WTC11 (cell line): ENCODE measurements at regions not wholly inside any gene's neighbourhood (a gene's known extent, or its start where the extent isn't known, plus 50 kb on each side); places are given as distances from the start of the nearest gene placed in this dataset.

Source experiments
- CBFB ChIP-seq: sonication (generic); formaldehyde crosslinking; IDR thresholded peaks from 2 replicates; pipeline ENCODE4 v1.8.1; 2022; ENCODE audit warnings: mild to moderate bottlenecking, low read depth, missing genetic modification reagents
- JUN ChIP-seq: sonication (generic); formaldehyde crosslinking; IDR thresholded peaks from 2 replicates; pipeline ENCODE4 v1.8.0; 2023; ENCODE audit warnings: mild to moderate bottlenecking, missing genetic modification reagents
- NFATC4 ChIP-seq: fragments of 250-450 bp; sonication (Bioruptor Pico); IDR thresholded peaks from 2 replicates; pipeline ENCODE4 v1.9.0; 2021; ENCODE audit warnings: mild to moderate bottlenecking
- NFE2L1 ChIP-seq: sonication (generic); formaldehyde crosslinking; IDR thresholded peaks from 2 replicates; pipeline ENCODE4 v1.8.1; 2023; ENCODE audit warnings: missing genetic modification reagents
- SP1 ChIP-seq: sonication (generic); formaldehyde crosslinking; conservative IDR thresholded peaks from 2 replicates; pipeline ENCODE4 v1.8.1; 2022; ENCODE audit warnings: missing genetic modification reagents
- ZBTB21 ChIP-seq: sonication (generic); formaldehyde crosslinking; IDR thresholded peaks from 2 replicates; pipeline ENCODE4 v1.8.1; 2023; ENCODE audit warnings: mild to moderate bottlenecking, missing genetic modification reagents, borderline replicate concordance
- ZNF281 ChIP-seq: sonication (generic); formaldehyde crosslinking; IDR thresholded peaks from 2 replicates; pipeline ENCODE4 v1.8.0; 2023; ENCODE audit warnings: mild to moderate bottlenecking, missing genetic modification reagents
- ZNF416 ChIP-seq: fragments of 250-450 bp; sonication (Bioruptor Pico); IDR thresholded peaks from 2 replicates; pipeline ENCODE4 v1.9.0; 2021; ENCODE audit warnings: mild to moderate bottlenecking, inconsistent platforms
- TF ChIP-seq, protein P1 (sequence below): fragments of 200-600 bp; IDR thresholded peaks from 2 replicates; pipeline ENCODE4 v1.8.0; 2022; ENCODE audit warnings: antibody characterized with exemption
- TF ChIP-seq, protein P2 (sequence below): sonication (generic); formaldehyde crosslinking; IDR thresholded peaks from 2 replicates; pipeline ENCODE4 v1.8.1; 2023; ENCODE audit warnings: mild to moderate bottlenecking, missing genetic modification reagents
- TF ChIP-seq, protein P3 (sequence below): sonication (generic); formaldehyde crosslinking; IDR thresholded peaks from 2 replicates; pipeline ENCODE4 v1.8.0; 2022; ENCODE audit warnings: mild to moderate bottlenecking, missing genetic modification reagents

DNA sequence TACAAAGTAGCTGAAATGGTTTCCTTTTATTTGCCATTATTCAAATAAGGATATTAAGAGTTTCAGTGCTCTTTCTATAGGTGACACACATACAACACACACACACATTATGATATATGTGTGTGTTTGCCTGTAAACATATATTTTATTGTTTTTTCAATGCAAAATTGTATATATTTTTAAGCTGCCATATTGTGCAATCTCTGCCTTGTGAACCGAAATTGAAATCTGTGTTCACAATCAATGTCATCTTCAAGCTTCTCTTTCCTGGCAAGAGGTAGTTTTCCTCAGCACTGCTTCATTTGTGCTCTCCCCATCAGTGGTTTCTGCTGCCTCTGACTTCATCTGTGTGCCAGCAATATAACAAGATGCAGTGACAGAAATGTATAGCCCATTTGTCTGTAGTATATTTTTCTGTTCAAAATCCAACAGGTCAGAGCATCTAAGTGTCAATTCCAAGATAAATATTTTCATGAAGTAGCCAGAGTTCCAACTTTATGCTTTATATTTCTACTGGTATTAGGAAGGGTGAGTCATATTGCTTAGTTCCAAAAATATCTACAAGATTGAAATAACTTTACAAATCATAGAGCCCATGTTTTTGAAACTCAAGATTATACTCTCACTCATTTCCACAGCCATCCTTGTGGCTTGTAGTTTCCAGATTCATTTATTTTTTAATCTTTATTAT, 1704.8 kb upstream of the CDH9 start:
- TF ChIP-seq, protein P1, sequence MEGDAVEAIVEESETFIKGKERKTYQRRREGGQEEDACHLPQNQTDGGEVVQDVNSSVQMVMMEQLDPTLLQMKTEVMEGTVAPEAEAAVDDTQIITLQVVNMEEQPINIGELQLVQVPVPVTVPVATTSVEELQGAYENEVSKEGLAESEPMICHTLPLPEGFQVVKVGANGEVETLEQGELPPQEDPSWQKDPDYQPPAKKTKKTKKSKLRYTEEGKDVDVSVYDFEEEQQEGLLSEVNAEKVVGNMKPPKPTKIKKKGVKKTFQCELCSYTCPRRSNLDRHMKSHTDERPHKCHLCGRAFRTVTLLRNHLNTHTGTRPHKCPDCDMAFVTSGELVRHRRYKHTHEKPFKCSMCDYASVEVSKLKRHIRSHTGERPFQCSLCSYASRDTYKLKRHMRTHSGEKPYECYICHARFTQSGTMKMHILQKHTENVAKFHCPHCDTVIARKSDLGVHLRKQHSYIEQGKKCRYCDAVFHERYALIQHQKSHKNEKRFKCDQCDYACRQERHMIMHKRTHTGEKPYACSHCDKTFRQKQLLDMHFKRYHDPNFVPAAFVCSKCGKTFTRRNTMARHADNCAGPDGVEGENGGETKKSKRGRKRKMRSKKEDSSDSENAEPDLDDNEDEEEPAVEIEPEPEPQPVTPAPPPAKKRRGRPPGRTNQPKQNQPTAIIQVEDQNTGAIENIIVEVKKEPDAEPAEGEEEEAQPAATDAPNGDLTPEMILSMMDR: no peak
- no peak for TF ChIP-seq NFATC4
- no peak for TF ChIP-seq SP1 (CRISPR knock-in tag)
- TF ChIP-seq JUN (CRISPR knock-in tag): no peak
- no peak for TF ChIP-seq ZNF416 (CRISPR knock-in tag)
- no peak for TF ChIP-seq CBFB
- TF ChIP-seq ZBTB21 (CRISPR knock-in tag): no peak
- TF ChIP-seq, protein P2, sequence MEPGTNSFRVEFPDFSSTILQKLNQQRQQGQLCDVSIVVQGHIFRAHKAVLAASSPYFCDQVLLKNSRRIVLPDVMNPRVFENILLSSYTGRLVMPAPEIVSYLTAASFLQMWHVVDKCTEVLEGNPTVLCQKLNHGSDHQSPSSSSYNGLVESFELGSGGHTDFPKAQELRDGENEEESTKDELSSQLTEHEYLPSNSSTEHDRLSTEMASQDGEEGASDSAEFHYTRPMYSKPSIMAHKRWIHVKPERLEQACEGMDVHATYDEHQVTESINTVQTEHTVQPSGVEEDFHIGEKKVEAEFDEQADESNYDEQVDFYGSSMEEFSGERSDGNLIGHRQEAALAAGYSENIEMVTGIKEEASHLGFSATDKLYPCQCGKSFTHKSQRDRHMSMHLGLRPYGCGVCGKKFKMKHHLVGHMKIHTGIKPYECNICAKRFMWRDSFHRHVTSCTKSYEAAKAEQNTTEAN (CRISPR knock-in tag): no peak
- TF ChIP-seq ZNF281 (CRISPR knock-in tag): no peak
- TF ChIP-seq, protein P3, sequence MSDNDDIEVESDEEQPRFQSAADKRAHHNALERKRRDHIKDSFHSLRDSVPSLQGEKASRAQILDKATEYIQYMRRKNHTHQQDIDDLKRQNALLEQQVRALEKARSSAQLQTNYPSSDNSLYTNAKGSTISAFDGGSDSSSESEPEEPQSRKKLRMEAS (CRISPR knock-in tag): no peak
- TF ChIP-seq NFE2L1 (CRISPR knock-in tag): no peak
